Posterior cingulate gyrus (tissue), 11 donors: ENCODE measurements at regions not wholly inside any gene's neighbourhood (a gene's known extent, or its start where the extent isn't known, plus 50 kb on each side); places are given as distances from the start of the nearest gene placed in this dataset.
A peak's percentile ranks its signal among the peaks of the same experiment; 100 is the strongest.
"Not testable (repeated sequence)": the region's sequence is repeated elsewhere in the genome, so short reads cannot be mapped to it uniquely, and the experiment has no call there.

Experiments
- DNase-seq, 10 donors: peaks; one replicate each; pipeline versions ENCODE4 v3.0.0 to v3.0.0-alpha.2; 2020 to 2021; ENCODE audit warnings: mixed read lengths in 3 of 10
- intact Hi-C: fragments of 100-400 bp; cut with DNase I; formaldehyde crosslinking; loops from one replicate; pipeline ENCODE4 v1.15.1; 2023

- intact Hi-C loops: no loop called here
- peak in 1 of 10 donors; percentile 84 for DNase-seq
Observed at GRCh38 chr16:85437166-85438052, 175.7 kb upstream of the GSE1 start.

GRCh38 chr16:85438981-85439685, 174.0 kb upstream of the GSE1 start:
- no peak for DNase-seq
- intact Hi-C loops: no loop called here

DNA sequence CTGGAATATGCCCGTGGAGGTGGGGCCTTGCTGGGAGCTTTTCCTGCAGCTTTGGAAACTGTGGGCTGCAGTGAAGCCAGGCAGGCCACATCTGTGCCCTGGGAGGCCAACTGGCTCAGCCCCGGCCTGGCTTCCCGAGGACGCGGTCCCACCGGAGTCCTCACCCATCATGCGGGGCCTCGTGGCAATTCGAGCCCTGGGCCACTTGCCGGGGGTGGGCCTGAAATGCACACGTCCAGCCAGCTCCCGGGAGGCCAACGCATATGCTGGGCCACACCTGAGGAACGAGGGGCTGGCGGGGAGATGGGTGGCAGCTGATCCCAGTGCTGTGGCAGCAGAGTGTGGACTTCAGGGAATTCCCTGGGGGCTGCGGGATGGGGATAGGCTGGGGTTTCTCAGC, 172.4 kb upstream of the GSE1 start:
- intact Hi-C loops: no loop called here
- DNase-seq: no peak

DNA sequence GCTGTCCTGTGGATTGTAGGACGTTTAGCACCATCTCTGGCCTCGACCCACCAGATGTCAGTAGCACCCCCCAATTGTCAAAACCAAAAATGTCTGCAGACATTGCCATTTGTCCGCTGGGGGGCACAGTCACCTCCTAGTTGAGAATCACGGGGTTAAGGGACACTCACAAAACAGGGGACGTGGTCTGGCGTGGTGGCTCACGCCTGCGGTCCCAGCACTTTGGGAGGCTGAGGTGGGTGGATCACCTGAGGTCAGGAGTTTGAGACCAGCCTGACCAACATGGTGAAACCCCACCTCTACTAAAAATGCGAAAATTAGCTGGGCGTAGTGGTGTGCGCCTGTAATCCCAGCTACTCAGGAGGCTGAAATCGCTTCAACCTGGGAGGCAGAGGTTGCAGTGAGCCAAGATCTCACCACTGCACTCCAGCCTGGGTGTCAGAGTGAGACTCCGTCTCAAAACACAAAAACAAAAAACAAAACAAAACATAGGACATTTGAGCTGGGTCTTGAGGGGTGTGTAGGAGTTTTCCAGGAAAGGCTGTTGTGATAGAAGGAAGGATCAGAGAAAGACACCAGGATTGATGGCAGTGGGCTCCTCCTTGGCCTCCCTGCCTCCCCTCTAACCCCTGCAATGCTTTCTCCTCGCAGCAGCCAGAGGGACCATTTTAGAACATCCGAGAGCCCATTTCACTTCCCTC, 171.8 kb upstream of the GSE1 start:
- intact Hi-C loops: no loop called here
- no peak for DNase-seq

- intact Hi-C loops: no loop called here
- no peak for DNase-seq
Observed at GRCh38 chr16:85441890-85442670, 171.0 kb upstream of the GSE1 start.

DNA sequence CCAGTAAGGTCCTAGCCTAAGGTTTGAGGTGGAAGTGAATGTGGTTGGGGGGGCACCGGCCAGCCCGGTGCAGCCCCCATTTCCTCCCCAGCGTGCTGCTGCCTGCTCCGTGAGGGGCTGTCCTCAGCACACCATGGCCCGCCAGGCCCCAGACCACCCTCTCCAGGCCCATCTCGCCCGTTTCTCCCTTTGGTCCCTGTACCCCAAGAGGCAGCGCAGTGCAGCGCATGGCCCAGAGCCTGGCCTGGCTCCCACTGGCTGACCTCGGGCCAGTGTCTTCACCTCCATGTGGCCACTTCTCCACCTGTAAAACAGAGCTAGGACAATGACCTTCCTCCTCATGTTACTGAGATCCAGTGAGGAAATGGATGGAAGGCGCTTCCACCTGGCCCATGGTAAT, 170.0 kb upstream of the GSE1 start:
- DNase-seq: no peak
- intact Hi-C loops: no loop called here

DNA sequence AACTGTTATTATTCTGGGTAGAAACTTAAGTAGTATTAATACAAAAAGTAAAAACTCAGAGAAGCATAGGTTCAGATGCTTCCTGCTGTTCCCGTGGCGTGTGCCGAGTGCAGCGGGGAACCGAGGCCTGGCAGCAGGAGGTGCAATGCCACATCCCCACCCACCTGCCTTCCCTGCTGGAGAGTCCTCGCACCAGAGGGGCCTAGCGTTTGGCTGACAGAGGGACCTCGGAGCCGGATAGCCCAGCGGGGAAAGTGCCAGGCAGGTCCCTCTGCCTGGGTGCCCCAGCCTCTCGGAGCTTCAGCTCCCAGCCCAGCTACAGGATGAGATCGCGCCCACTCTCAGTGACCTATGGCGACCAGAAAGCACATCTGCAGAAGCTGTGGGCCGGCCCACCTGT, 169.6 kb upstream of the GSE1 start:
- intact Hi-C loops: no loop called here
- DNase-seq: no peak

DNA sequence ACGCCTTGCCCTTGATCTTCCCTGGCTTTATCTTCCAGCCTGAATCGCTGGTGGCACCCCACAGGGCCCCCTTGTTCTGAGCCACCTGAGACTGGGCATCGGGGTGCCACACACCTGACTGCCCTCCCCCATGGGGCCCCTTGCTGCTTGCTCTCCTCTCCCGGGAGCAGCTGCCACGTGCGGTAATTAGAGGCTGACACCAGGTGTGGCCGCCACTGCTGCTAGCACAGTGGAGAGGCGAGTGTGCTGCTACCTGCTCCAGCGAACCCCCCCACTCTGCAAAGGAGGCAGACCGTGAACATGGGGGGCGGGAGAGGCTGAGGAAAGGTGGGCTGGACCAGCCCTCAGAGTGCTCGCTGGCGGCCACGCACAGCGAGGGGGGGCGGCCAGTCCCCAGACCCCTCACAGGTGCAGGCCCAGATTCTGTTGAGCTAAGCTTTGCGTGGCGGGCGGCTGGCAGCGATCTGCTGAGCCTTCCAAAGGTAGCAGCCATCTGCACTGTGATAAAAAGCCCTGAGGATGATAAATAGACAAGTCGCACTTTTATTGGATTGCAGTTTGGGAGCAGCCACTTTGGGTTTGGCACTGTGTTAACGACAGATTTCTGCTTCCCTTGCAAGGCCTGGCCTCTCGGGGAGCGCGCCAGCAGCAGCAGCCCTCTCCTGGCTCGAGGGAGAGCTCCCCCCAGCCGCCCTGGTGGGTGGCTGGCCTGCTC, 167.9 kb upstream of the GSE1 start:
- peak in 7 of 10 donors; percentile 57 to 93 (median 63) for DNase-seq
- intact Hi-C loops: no loop called here

DNA sequence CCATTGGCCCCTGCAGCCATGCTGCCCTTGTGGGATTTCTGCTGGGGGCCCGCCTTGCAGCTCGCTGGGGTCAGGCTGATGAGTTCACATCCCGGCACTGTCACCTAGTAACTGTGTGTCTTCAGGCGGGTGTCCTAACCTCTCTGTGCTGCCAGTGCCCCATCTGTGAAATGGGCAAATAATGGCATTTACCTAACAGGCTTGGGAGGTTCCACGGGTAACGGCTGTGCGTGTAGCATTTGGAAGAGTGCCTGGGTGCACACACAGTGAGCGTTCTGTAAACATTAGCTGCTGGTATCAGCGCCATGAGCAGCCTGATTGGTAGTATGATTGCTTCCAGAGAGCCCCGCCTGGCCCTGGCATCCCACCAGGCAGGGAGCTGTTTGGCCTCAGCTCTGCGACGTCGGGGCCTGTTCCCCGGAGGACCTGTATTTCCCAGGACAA, 167.3 kb upstream of the GSE1 start:
- intact Hi-C loops: no loop called here
- DNase-seq: peak in 1 of 10 donors; percentile 24

DNA sequence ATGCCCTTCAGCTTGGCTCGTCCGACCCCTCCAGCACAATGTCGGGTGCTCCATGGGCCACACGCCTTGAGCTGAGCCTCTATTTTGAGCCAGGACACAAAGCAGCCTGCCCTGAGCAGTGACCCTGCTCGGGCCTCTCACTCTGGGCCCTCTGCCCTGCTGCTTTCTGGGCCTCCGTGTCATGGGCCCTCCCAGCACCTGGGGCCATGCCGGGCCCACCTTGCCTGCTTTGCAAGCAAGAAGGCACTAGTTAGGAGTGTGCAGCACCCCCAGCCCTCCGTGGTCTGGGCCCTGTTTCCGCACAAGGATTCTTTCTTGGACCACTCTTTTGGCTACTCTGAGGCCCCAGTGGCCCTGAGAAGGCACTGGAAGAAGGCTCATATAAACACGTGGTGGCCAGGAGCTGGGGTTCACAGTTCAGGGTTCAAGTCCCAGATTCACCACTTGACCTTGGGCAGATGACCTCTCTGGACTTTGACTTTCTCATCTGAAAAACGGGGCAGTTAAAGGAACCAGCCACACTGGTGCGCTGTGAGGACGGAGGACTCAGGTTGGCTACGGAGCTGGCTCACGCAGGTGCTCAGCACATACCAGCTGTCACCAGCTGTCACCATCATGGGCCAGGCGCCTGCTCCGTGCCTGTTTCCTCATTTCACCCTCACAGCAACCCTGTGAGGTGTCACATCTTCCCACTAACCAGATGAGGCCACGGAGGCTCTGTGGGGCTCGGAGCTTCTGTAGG, 166.0 kb upstream of the GSE1 start:
- no peak for DNase-seq
- intact Hi-C loops: no loop called here

DNA sequence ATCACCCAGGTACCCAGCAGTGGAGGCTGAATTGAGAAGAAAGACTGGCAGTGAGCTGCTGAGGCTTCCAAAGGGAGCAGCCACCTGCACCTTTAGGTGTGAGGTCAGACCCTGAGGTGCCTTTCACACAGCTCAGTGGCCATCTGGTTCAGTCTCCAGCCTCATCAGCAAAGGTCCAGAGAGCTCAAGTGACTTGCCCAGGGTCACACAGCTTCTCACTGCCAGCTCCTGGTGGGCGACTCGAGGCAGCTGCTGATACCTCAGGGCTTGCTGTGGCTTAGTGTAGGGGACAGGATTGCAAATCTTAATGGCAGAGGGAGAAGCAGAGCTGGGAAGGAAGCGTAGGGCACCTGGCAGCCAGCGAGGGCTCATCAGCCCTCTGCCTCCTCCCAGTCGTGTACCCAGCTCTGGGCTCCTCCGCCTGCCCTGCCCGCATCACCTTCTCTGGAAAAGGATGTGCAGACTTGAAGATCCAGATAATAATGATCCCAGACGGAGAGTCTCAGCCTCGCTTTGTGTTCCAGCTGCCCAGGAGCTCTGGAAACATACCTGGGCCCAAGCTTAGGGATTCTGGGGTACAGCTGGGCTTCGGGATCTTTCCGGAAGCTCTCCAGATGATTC, 165.3 kb upstream of the GSE1 start:
- intact Hi-C loops: no loop called here
- no peak for DNase-seq

DNA sequence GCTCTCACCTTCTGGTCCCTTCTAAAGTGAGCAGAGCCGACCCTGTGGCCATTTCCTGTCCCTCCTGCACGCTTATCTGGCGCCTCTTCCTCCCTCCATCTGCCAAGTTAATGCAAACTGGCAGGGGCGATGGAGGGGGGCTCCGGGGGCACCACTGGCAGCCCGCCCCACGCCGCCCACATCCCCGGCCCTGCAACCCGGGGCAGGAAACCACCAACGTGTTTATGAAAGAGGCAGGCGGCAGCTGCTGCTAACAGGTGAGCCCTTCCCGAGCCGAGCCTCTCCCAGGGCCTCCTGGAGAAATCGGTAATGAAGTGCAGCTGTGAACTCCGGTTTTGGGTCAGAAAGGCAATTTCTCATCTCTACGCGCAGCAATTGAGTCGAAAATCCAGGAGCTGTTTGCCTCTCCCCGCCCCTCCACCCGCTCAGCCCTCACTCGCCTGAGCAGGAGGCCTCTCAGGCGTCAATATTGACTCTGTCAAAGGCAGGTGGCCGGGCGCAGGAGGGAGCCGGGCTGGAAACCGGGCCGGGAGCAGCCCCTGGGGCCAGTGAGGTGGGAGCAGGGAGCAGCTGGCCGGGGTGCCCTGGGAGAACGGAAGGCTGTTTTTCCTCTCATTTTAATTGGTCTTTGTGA, 164.4 kb upstream of the GSE1 start:
- intact Hi-C loops: no loop called here
- no peak for DNase-seq

GRCh38 chr16:85449191-85449884, 163.8 kb upstream of the GSE1 start:
- DNase-seq: no peak
- intact Hi-C loops: no loop called here

GRCh38 chr16:85449885-85450245, 163.3 kb upstream of the GSE1 start:
- intact Hi-C loops: no loop called here
- no peak for DNase-seq

DNA sequence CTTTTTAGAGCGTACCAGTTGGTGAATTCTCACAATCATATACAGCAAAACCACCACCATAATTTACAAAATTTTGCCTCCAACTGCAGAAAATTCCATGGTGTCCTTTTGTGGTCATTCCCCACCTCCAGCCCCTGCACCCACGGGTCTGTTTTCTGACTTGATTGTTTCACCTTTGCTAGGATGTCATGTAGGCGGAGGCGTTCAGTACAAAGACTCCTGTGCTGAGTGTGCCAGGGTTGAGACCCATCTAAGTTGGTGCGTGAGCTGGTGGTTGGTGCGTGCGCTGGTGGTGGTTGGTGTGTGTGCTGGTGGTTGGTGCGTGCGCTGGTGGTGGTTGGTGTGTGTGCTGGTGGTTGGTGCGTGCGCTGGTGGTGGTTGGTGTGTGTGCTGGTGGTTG, 162.0 kb upstream of the GSE1 start:
- intact Hi-C loops, DNase-seq: not testable (repeated sequence)

- no peak for DNase-seq
- intact Hi-C loops: no loop called here
Observed at GRCh38 chr16:85451641-85452363, 161.3 kb upstream of the GSE1 start.
